ENCODE measurements at regions not wholly inside any gene's neighbourhood (a gene's known extent, or its start where the extent isn't known, plus 50 kb on each side); places are given as distances from the start of the nearest gene placed in this dataset.

GRCh38 chr4:147368948-147369347 is 111.9 kb upstream of the EDNRA start:
- no peaks in the 10 kb centered on the region for H3K4me1 Mint-ChIP-seq (ENCODE audit: low read depth)
- H3K27ac Mint-ChIP-seq = no peak overlapping the region
- Histone ChIP-seq H3K27me3 (ENCODE audit: control insufficient read depth in 1 of 2, insufficient read depth in 2 of 2, low read length in 2 of 2) (no peaks in the 10 kb centered on the region), H3K4me3 (ENCODE audit: low read length) (no peak overlapping the region), H3K4me1 (ENCODE audit: insufficient read depth, low read length) (no peaks in the 10 kb centered on the region), H3K27ac (ENCODE audit: low read depth in 1 of 2, low read length in 2 of 2) (no peak overlapping the region), H3K9me3 (ENCODE audit: control insufficient read depth in 1 of 2, insufficient read depth in 1 of 2, low read length in 2 of 2) (no peaks in the 10 kb centered on the region), H3K36me3 (ENCODE audit: insufficient read depth, low read length) (no peaks in the 10 kb centered on the region)
- no peak for ATAC-seq (ENCODE audit: poor library complexity)
- CTCF ChIA-PET = no interaction called here
- no peak for DNase-seq
- no peaks in the 10 kb centered on the region for H3K27me3 Mint-ChIP-seq
- peaks cover 4% of the 10 kb centered on the region for H3K9me3 Mint-ChIP-seq
- H3K4me3 Mint-ChIP-seq = no peak overlapping the region
- H3K36me3 Mint-ChIP-seq (ENCODE audit: low read depth) = no peaks in the 10 kb centered on the region
- no peak for TF ChIP-seq CTCF (IDR thresholded peaks at IDR 0.05)
- intact Hi-C loops (cut with DNase I, micrococcal nuclease) = no loop called here
- POLR2A ChIA-PET = no interaction called here

- CTCF ChIA-PET = no interaction called here
- Histone ChIP-seq H3K4me1 (ENCODE audit: insufficient read depth, low read length) (no peaks in the 10 kb centered on the region), H3K27ac (ENCODE audit: low read depth in 1 of 2, low read length in 2 of 2) (no peak overlapping the region), H3K36me3 (ENCODE audit: insufficient read depth, low read length) (no peaks in the 10 kb centered on the region), H3K4me3 (ENCODE audit: low read length) (no peak overlapping the region), H3K27me3 (ENCODE audit: control insufficient read depth in 1 of 2, insufficient read depth in 2 of 2, low read length in 2 of 2) (no peaks in the 10 kb centered on the region), H3K9me3 (ENCODE audit: control insufficient read depth in 1 of 2, insufficient read depth in 1 of 2, low read length in 2 of 2) (no peaks in the 10 kb centered on the region)
- Mint-ChIP-seq H3K36me3 (ENCODE audit: low read depth) (no peaks in the 10 kb centered on the region), H3K4me3 (no peak overlapping the region), H3K27me3 (no peaks in the 10 kb centered on the region), H3K4me1 (ENCODE audit: low read depth) (no peaks in the 10 kb centered on the region), H3K27ac (no peak overlapping the region), H3K9me3 (peaks cover 5% of the 10 kb centered on the region)
- intact Hi-C loops (cut with DNase I, micrococcal nuclease) = no loop called here
- POLR2A ChIA-PET = no interaction called here
- TF ChIP-seq CTCF (IDR thresholded peaks at IDR 0.05) = no peak
- DNase-seq (no peak), ATAC-seq (ENCODE audit: poor library complexity) (no peak)
These were observed 110.4 kb upstream of the EDNRA start for GRCh38 chr4:147370473-147370872.

GRCh38 chr4:147370881-147371280 is 110.0 kb upstream of the EDNRA start:
- ChIA-PET CTCF (no interaction called here), POLR2A (no interaction called here)
- Mint-ChIP-seq H3K36me3 (ENCODE audit: low read depth) (no peaks in the 10 kb centered on the region), H3K27me3 (no peaks in the 10 kb centered on the region), H3K4me3 (no peak overlapping the region), H3K9me3 (peaks cover 7% of the 10 kb centered on the region), H3K27ac (no peak overlapping the region), H3K4me1 (ENCODE audit: low read depth) (no peaks in the 10 kb centered on the region)
- ATAC-seq (ENCODE audit: poor library complexity) = no peak
- H3K4me3 ChIP-seq (ENCODE audit: low read length) = no peak overlapping the region
- H3K4me1 ChIP-seq (ENCODE audit: insufficient read depth, low read length) = no peaks in the 10 kb centered on the region
- DNase-seq = no peak
- intact Hi-C loops (cut with DNase I, micrococcal nuclease) = no loop called here
- no peaks in the 10 kb centered on the region for H3K27me3 ChIP-seq (ENCODE audit: control insufficient read depth in 1 of 2, insufficient read depth in 2 of 2, low read length in 2 of 2)
- H3K36me3 ChIP-seq (ENCODE audit: insufficient read depth, low read length) = no peaks in the 10 kb centered on the region
- H3K9me3 ChIP-seq (ENCODE audit: control insufficient read depth in 1 of 2, insufficient read depth in 1 of 2, low read length in 2 of 2) = no peaks in the 10 kb centered on the region
- H3K27ac ChIP-seq (ENCODE audit: low read depth in 1 of 2, low read length in 2 of 2) = no peak overlapping the region
- TF ChIP-seq CTCF (IDR thresholded peaks at IDR 0.05) = no peak
